ENCODE measurements at regions not wholly inside any gene's neighbourhood (a gene's known extent, or its start where the extent isn't known, plus 50 kb on each side); places are given as distances from the start of the nearest gene placed in this dataset.

DNA sequence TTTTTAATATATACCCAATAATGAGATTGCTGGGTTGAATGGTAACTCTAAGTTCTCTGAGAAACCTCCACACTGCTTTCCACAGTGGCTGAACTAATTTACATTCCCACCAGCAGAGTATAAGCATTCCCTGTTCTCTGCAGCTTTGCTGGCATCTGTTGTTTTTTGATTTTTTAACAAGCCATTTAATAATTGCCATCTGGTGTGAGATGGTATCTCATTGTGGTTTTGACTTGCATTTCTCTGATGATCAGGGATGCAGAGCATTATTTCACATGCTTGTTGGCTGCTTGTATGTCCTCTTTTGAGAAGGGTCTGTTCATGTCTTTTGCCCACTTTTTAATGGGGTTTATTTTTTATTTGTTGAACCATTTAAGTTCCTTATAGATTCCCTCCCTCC, 75.0 kb upstream of the EPHB3 start (continued):
- TF ChIP-seq, protein P1, sequence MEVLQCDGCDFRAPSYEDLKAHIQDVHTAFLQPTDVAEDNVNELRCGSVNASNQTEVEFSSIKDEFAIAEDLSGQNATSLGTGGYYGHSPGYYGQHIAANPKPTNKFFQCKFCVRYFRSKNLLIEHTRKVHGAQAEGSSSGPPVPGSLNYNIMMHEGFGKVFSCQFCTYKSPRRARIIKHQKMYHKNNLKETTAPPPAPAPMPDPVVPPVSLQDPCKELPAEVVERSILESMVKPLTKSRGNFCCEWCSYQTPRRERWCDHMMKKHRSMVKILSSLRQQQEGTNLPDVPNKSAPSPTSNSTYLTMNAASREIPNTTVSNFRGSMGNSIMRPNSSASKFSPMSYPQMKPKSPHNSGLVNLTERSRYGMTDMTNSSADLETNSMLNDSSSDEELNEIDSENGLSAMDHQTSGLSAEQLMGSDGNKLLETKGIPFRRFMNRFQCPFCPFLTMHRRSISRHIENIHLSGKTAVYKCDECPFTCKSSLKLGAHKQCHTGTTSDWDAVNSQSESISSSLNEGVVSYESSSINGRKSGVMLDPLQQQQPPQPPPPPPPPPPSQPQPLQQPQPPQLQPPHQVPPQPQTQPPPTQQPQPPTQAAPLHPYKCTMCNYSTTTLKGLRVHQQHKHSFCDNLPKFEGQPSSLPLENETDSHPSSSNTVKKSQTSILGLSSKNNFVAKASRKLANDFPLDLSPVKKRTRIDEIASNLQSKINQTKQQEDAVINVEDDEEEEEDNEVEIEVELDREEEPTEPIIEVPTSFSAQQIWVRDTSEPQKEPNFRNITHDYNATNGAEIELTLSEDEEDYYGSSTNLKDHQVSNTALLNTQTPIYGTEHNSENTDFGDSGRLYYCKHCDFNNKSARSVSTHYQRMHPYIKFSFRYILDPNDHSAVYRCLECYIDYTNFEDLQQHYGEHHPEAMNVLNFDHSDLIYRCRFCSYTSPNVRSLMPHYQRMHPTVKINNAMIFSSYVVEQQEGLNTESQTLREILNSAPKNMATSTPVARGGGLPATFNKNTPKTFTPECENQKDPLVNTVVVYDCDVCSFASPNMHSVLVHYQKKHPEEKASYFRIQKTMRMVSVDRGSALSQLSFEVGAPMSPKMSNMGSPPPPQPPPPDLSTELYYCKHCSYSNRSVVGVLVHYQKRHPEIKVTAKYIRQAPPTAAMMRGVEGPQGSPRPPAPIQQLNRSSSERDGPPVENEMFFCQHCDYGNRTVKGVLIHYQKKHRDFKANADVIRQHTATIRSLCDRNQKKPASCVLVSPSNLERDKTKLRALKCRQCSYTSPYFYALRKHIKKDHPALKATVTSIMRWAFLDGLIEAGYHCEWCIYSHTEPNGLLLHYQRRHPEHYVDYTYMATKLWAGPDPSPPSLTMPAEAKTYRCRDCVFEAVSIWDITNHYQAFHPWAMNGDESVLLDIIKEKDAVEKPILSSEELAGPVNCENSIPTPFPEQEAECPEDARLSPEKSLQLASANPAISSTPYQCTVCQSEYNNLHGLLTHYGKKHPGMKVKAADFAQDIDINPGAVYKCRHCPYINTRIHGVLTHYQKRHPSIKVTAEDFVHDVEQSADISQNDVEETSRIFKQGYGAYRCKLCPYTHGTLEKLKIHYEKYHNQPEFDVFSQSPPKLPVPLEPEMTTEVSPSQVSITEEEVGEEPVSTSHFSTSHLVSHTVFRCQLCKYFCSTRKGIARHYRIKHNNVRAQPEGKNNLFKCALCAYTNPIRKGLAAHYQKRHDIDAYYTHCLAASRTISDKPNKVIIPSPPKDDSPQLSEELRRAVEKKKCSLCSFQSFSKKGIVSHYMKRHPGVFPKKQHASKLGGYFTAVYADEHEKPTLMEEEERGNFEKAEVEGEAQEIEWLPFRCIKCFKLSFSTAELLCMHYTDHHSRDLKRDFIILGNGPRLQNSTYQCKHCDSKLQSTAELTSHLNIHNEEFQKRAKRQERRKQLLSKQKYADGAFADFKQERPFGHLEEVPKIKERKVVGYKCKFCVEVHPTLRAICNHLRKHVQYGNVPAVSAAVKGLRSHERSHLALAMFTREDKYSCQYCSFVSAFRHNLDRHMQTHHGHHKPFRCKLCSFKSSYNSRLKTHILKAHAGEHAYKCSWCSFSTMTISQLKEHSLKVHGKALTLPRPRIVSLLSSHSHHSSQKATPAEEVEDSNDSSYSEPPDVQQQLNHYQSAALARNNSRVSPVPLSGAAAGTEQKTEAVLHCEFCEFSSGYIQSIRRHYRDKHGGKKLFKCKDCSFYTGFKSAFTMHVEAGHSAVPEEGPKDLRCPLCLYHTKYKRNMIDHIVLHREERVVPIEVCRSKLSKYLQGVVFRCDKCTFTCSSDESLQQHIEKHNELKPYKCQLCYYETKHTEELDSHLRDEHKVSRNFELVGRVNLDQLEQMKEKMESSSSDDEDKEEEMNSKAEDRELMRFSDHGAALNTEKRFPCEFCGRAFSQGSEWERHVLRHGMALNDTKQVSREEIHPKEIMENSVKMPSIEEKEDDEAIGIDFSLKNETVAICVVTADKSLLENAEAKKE (CRISPR knock-in tag; IDR thresholded peaks at IDR 0.05) = no peak
- TF ChIP-seq POLR2AphosphoS5 (IDR thresholded peaks at IDR 0.05; ENCODE audit: low read depth) (no peak), STAT1 (IDR thresholded peaks at IDR 0.05; ENCODE audit: unreplicated experiment) (no peak), EZH2 (IDR thresholded peaks at IDR 0.05; ENCODE audit: low read depth, unreplicated experiment) (no peak), NANOG (IDR thresholded peaks at IDR 0.05; ENCODE audit: borderline replicate concordance) (no peak), ZNF331 (CRISPR knock-in tag; IDR thresholded peaks at IDR 0.05; ENCODE audit: low read depth) (no peak)
- TF ChIP-seq, protein P2, sequence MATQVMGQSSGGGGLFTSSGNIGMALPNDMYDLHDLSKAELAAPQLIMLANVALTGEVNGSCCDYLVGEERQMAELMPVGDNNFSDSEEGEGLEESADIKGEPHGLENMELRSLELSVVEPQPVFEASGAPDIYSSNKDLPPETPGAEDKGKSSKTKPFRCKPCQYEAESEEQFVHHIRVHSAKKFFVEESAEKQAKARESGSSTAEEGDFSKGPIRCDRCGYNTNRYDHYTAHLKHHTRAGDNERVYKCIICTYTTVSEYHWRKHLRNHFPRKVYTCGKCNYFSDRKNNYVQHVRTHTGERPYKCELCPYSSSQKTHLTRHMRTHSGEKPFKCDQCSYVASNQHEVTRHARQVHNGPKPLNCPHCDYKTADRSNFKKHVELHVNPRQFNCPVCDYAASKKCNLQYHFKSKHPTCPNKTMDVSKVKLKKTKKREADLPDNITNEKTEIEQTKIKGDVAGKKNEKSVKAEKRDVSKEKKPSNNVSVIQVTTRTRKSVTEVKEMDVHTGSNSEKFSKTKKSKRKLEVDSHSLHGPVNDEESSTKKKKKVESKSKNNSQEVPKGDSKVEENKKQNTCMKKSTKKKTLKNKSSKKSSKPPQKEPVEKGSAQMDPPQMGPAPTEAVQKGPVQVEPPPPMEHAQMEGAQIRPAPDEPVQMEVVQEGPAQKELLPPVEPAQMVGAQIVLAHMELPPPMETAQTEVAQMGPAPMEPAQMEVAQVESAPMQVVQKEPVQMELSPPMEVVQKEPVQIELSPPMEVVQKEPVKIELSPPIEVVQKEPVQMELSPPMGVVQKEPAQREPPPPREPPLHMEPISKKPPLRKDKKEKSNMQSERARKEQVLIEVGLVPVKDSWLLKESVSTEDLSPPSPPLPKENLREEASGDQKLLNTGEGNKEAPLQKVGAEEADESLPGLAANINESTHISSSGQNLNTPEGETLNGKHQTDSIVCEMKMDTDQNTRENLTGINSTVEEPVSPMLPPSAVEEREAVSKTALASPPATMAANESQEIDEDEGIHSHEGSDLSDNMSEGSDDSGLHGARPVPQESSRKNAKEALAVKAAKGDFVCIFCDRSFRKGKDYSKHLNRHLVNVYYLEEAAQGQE (IDR thresholded peaks at IDR 0.05; ENCODE audit: unreplicated experiment) = no peak
- TF ChIP-seq, protein P3, sequence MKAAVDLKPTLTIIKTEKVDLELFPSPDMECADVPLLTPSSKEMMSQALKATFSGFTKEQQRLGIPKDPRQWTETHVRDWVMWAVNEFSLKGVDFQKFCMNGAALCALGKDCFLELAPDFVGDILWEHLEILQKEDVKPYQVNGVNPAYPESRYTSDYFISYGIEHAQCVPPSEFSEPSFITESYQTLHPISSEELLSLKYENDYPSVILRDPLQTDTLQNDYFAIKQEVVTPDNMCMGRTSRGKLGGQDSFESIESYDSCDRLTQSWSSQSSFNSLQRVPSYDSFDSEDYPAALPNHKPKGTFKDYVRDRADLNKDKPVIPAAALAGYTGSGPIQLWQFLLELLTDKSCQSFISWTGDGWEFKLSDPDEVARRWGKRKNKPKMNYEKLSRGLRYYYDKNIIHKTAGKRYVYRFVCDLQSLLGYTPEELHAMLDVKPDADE (IDR thresholded peaks at IDR 0.05) = no peak

Measured in GM23338 (cell line).